ENCODE measurements at regions not wholly inside any gene's neighbourhood (a gene's known extent, or its start where the extent isn't known, plus 50 kb on each side); places are given as distances from the start of the nearest gene placed in this dataset.

- Mint-ChIP-seq H3K9me3 (no peaks in the 10 kb centered on the region), H3K4me3 (no peak overlapping the region), H3K4me1 (no peaks in the 10 kb centered on the region), H3K36me3 (ENCODE audit: low read depth) (no peaks in the 10 kb centered on the region), H3K27me3 (peaks cover 6% of the 10 kb centered on the region), H3K27ac (no peak overlapping the region)
- CTCF ChIA-PET: interaction anchor here (0.7 kb wide), 1 partner anchor 49 kb away, joined by 4 read pairs; no protein-coding TSS in a partner anchor
- DNase-seq: no peak
- POLR2A ChIA-PET: no interaction called here
These were observed 296.3 kb upstream of the KLF3 start for GRCh38 chr4:38367642-38368174.

- ChIA-PET POLR2A (no interaction called here), CTCF (no interaction called here)
- Mint-ChIP-seq H3K36me3 (ENCODE audit: low read depth) (no peaks in the 10 kb centered on the region), H3K4me3 (no peak overlapping the region), H3K27ac (no peak overlapping the region), H3K4me1 (peaks cover 2% of the 10 kb centered on the region), H3K27me3 (peaks cover 6% of the 10 kb centered on the region), H3K9me3 (no peaks in the 10 kb centered on the region)
- DNase-seq: no peak
These were observed 295.4 kb upstream of the KLF3 start for GRCh38 chr4:38368613-38369012.

- peaks cover 4% of the 10 kb centered on the region for H3K27me3 Mint-ChIP-seq
- H3K27ac Mint-ChIP-seq: no peak overlapping the region
- ChIA-PET CTCF (no interaction called here), POLR2A (no interaction called here)
- H3K4me3 Mint-ChIP-seq: no peak overlapping the region
- H3K9me3 Mint-ChIP-seq: no peaks in the 10 kb centered on the region
- no peak for DNase-seq
- peaks cover 2% of the 10 kb centered on the region for H3K4me1 Mint-ChIP-seq
- H3K36me3 Mint-ChIP-seq (ENCODE audit: low read depth): no peaks in the 10 kb centered on the region
These were observed 292.6 kb upstream of the KLF3 start for GRCh38 chr4:38371391-38371851.

GRCh38 chr4:38373375-38373774, 290.6 kb upstream of the KLF3 start:
- CTCF ChIA-PET: no interaction called here
- Mint-ChIP-seq H3K4me1 (peaks cover 2% of the 10 kb centered on the region), H3K4me3 (no peak overlapping the region), H3K9me3 (no peaks in the 10 kb centered on the region), H3K27ac (no peak overlapping the region), H3K36me3 (ENCODE audit: low read depth) (no peaks in the 10 kb centered on the region), H3K27me3 (no peaks in the 10 kb centered on the region)
- DNase-seq: no peak
- POLR2A ChIA-PET: interaction anchor here (0.5 kb wide), 1 partner anchor 53 kb away, joined by 3 read pairs; no protein-coding TSS in a partner anchor

- no peak for DNase-seq
- peaks cover 2% of the 10 kb centered on the region for H3K4me1 Mint-ChIP-seq
- CTCF ChIA-PET: no interaction called here
- POLR2A ChIA-PET: no interaction called here
- H3K27me3 Mint-ChIP-seq: no peaks in the 10 kb centered on the region
- no peak overlapping the region for H3K27ac Mint-ChIP-seq
- H3K4me3 Mint-ChIP-seq: no peak overlapping the region
- no peaks in the 10 kb centered on the region for H3K9me3 Mint-ChIP-seq
- H3K36me3 Mint-ChIP-seq (ENCODE audit: low read depth): no peaks in the 10 kb centered on the region
These were observed 286.8 kb upstream of the KLF3 start for GRCh38 chr4:38377195-38377594.

- H3K4me1 Mint-ChIP-seq: no peaks in the 10 kb centered on the region
- POLR2A ChIA-PET: no interaction called here
- H3K36me3 Mint-ChIP-seq (ENCODE audit: low read depth): no peaks in the 10 kb centered on the region
- DNase-seq: no peak
- H3K4me3 Mint-ChIP-seq: no peak overlapping the region
- CTCF ChIA-PET: no interaction called here
- H3K27me3 Mint-ChIP-seq: no peaks in the 10 kb centered on the region
- no peaks in the 10 kb centered on the region for H3K9me3 Mint-ChIP-seq
- H3K27ac Mint-ChIP-seq: no peak overlapping the region
These were observed 285.5 kb upstream of the KLF3 start for GRCh38 chr4:38378478-38378877.

GRCh38 chr4:38381788-38382187, 282.2 kb upstream of the KLF3 start:
- no peak overlapping the region for H3K27ac Mint-ChIP-seq
- CTCF ChIA-PET: no interaction called here

GRCh38 chr4:38382520-38382919, 281.5 kb upstream of the KLF3 start:
- POLR2A ChIA-PET: no interaction called here
- CTCF ChIA-PET: no interaction called here
- H3K36me3 Mint-ChIP-seq (ENCODE audit: low read depth): no peaks in the 10 kb centered on the region
- no peaks in the 10 kb centered on the region for H3K4me1 Mint-ChIP-seq
- no peak overlapping the region for H3K4me3 Mint-ChIP-seq
- no peak overlapping the region for H3K27ac Mint-ChIP-seq
- no peak for DNase-seq
- H3K9me3 Mint-ChIP-seq: no peaks in the 10 kb centered on the region
- no peaks in the 10 kb centered on the region for H3K27me3 Mint-ChIP-seq

More at GRCh38 chr4:38381788-38382187, 282.2 kb upstream of the KLF3 start:
- H3K9me3 Mint-ChIP-seq: no peaks in the 10 kb centered on the region
- POLR2A ChIA-PET: no interaction called here
- no peak for DNase-seq
- no peak overlapping the region for H3K4me3 Mint-ChIP-seq
- H3K36me3 Mint-ChIP-seq (ENCODE audit: low read depth): no peaks in the 10 kb centered on the region
- H3K4me1 Mint-ChIP-seq: no peaks in the 10 kb centered on the region
- H3K27me3 Mint-ChIP-seq: no peaks in the 10 kb centered on the region

- ChIA-PET CTCF (no interaction called here), POLR2A (no interaction called here)
- no peak overlapping the region for H3K27ac Mint-ChIP-seq
These were observed 280.3 kb upstream of the KLF3 start for GRCh38 chr4:38383646-38384121.

GRCh38 chr4:38385093-38386004, 278.6 kb upstream of the KLF3 start:
- ChIA-PET CTCF (no interaction called here), POLR2A (no interaction called here)
- Mint-ChIP-seq H3K4me1 (no peaks in the 10 kb centered on the region), H3K9me3 (peaks cover 4% of the 10 kb centered on the region), H3K27ac (no peak overlapping the region), H3K27me3 (no peaks in the 10 kb centered on the region), H3K36me3 (ENCODE audit: low read depth) (no peaks in the 10 kb centered on the region), H3K4me3 (no peak overlapping the region)
- no peak for DNase-seq

More at GRCh38 chr4:38383646-38384121, 280.3 kb upstream of the KLF3 start:
- Mint-ChIP-seq H3K4me3 (no peak overlapping the region), H3K27me3 (no peaks in the 10 kb centered on the region), H3K9me3 (no peaks in the 10 kb centered on the region), H3K36me3 (ENCODE audit: low read depth) (no peaks in the 10 kb centered on the region), H3K4me1 (no peaks in the 10 kb centered on the region)
- DNase-seq: no peak

- H3K4me1 Mint-ChIP-seq: no peaks in the 10 kb centered on the region
- H3K4me3 Mint-ChIP-seq: no peak overlapping the region
- H3K27me3 Mint-ChIP-seq: no peaks in the 10 kb centered on the region
- ChIA-PET POLR2A (no interaction called here), CTCF (no interaction called here)
- peaks cover 7% of the 10 kb centered on the region for H3K9me3 Mint-ChIP-seq
- DNase-seq: no peak
- no peak overlapping the region for H3K27ac Mint-ChIP-seq
- no peaks in the 10 kb centered on the region for H3K36me3 Mint-ChIP-seq (ENCODE audit: low read depth)
These were observed 277.9 kb upstream of the KLF3 start for GRCh38 chr4:38386005-38386551.

GRCh38 chr4:38386654-38387188, 277.3 kb upstream of the KLF3 start:
- H3K27me3 Mint-ChIP-seq: no peaks in the 10 kb centered on the region
- H3K36me3 Mint-ChIP-seq (ENCODE audit: low read depth): peaks cover 4% of the 10 kb centered on the region
- ChIA-PET POLR2A (no interaction called here), CTCF (interaction anchor here (0.5 kb wide), 1 partner anchor 174 kb away, joined by 4 read pairs; no protein-coding TSS in a partner anchor)
- DNase-seq: no peak
- peaks cover 11% of the 10 kb centered on the region for H3K9me3 Mint-ChIP-seq
- no peaks in the 10 kb centered on the region for H3K4me1 Mint-ChIP-seq
- no peak overlapping the region for H3K27ac Mint-ChIP-seq
- H3K4me3 Mint-ChIP-seq: no peak overlapping the region

GRCh38 chr4:38387348-38387747, 276.7 kb upstream of the KLF3 start:
- CTCF ChIA-PET: interaction anchor here (0.5 kb wide), 1 partner anchor 175 kb away, joined by 4 read pairs; no protein-coding TSS in a partner anchor
- H3K36me3 Mint-ChIP-seq (ENCODE audit: low read depth): peaks cover 6% of the 10 kb centered on the region
- POLR2A ChIA-PET: no interaction called here
- H3K9me3 Mint-ChIP-seq: peaks cover 17% of the 10 kb centered on the region
- H3K4me1 Mint-ChIP-seq: no peaks in the 10 kb centered on the region
- H3K27ac Mint-ChIP-seq: no peak overlapping the region
- no peak for DNase-seq
- H3K27me3 Mint-ChIP-seq: no peaks in the 10 kb centered on the region
- no peak overlapping the region for H3K4me3 Mint-ChIP-seq

All from activated CD4-positive, alpha-beta memory T cell treated with anti-CD3 and anti-CD28 coated beads, Interleukin-2, amount 10 ng/mL, durations not matched to agents 7 days and 5 days (primary cell).